GM12878 (cell line): ENCODE measurements at regions not wholly inside any gene's neighbourhood (a gene's known extent, or its start where the extent isn't known, plus 50 kb on each side); places are given as distances from the start of the nearest gene placed in this dataset.

Experiments used
- CTCF ChIP-seq, 3 experiments: IDR thresholded peaks in 2 of 3; conservative IDR thresholded peaks in 1 of 3; 2 replicates each; pipeline ENCODE4 v1.5.1; 2011; ENCODE audit warnings: low read depth in 3 of 3, low read length in 3 of 3, mild to moderate bottlenecking in 3 of 3, control low read depth in 2 of 3, moderate library complexity in 2 of 3, inconsistent platforms in 1 of 3, mixed read lengths in 1 of 3; ENCODE audit not compliant: control insufficient read depth in 2 of 3, insufficient read depth in 1 of 3; ENCODE audit errors: extremely low read depth in 1 of 3
- EZH2 ChIP-seq: IDR thresholded peaks from 2 replicates; pipeline ENCODE4 v1.6.1; 2012; ENCODE audit warnings: low read depth, mild to moderate bottlenecking, control low read depth, inconsistent platforms, low read length, borderline replicate concordance; ENCODE audit not compliant: control insufficient read depth
- FOXK2 ChIP-seq: fragments of 450-650 bp; IDR thresholded peaks from 2 replicates; pipeline ENCODE4 v1.6.1; 2017; ENCODE audit warnings: mild to moderate bottlenecking, moderate library complexity
- MTA2 ChIP-seq: fragments of 450-650 bp; IDR thresholded peaks from 2 replicates; pipeline ENCODE4 v1.6.1; 2016; ENCODE audit warnings: low read depth, mild to moderate bottlenecking, moderate library complexity
- MXI1 ChIP-seq: fragments of 150-350 bp; IDR thresholded peaks from 2 replicates; pipeline ENCODE4 v1.6.1; 2011; ENCODE audit warnings: low read depth, mild to moderate bottlenecking, inconsistent platforms, low read length, improper control_type of control experiment
- NFYA ChIP-seq: IDR thresholded peaks from 2 replicates; pipeline ENCODE4 v1.6.1; 2011; ENCODE audit warnings: low read depth, mild to moderate bottlenecking, low read length, improper control_type of control experiment, borderline replicate concordance
- PBX3 ChIP-seq: IDR thresholded peaks from 2 replicates; pipeline ENCODE4 v1.6.1; 2011; ENCODE audit warnings: mild to moderate bottlenecking, low read depth, low read length, moderate library complexity; ENCODE audit not compliant: insufficient replicate concordance
- POLR2A ChIP-seq: IDR thresholded peaks from 2 replicates; pipeline ENCODE4 v1.6.1; 2011; ENCODE audit warnings: low read depth, mild to moderate bottlenecking, low read length
- POLR2AphosphoS5 ChIP-seq: IDR thresholded peaks from 2 replicates; pipeline ENCODE4 v1.6.1; 2011; ENCODE audit warnings: mild to moderate bottlenecking, low read length, inconsistent platforms
- RAD21 ChIP-seq: IDR thresholded peaks from 2 replicates; pipeline ENCODE4 v1.6.1; 2011; ENCODE audit warnings: mild to moderate bottlenecking, low read depth, low read length, moderate library complexity; ENCODE audit not compliant: insufficient read depth
- USF2 ChIP-seq: IDR thresholded peaks from 2 replicates; pipeline ENCODE4 v1.6.1; 2011; ENCODE audit warnings: low read depth, low read length, improper control_type of control experiment, borderline replicate concordance
- ZBTB11 ChIP-seq: fragments of 450-650 bp; formaldehyde crosslinking; IDR thresholded peaks from 2 replicates; pipeline ENCODE4 v1.5.0; 2022; ENCODE audit warnings: mild to moderate bottlenecking, missing genetic modification characterization
- ZBTB4 ChIP-seq: fragments of 450-650 bp; formaldehyde crosslinking; IDR thresholded peaks from 2 replicates; pipeline ENCODE4 v1.4.0; 2022; ENCODE audit warnings: mild to moderate bottlenecking, moderate library complexity
- ZNF207 ChIP-seq: fragments of 450-650 bp; IDR thresholded peaks from 2 replicates; pipeline ENCODE4 v1.6.1; 2014; ENCODE audit warnings: antibody characterized with exemption, mild to moderate bottlenecking, borderline replicate concordance

GRCh38 chr20:20903773-20904500 lies 191.5 kb upstream of the RALGAPA2 start:
- TF ChIP-seq POLR2A: no peak
- no peak for TF ChIP-seq ZBTB4 (CRISPR knock-in tag)
- TF ChIP-seq CTCF (IDR thresholded peaks at IDR 0.05 in 2 of 3, conservative IDR thresholded peaks at IDR 0.05 in 1 of 3; ENCODE audit: control insufficient read depth in 2 of 3, extremely low read depth in 1 of 3, insufficient read depth in 1 of 3, low read depth in 3 of 3, low read length in 3 of 3): no peak
- no peak for TF ChIP-seq ZBTB11 (CRISPR knock-in tag)
- TF ChIP-seq USF2: no peak
- no peak for TF ChIP-seq MXI1
- no peak for TF ChIP-seq PBX3
- TF ChIP-seq FOXK2: no peak
- TF ChIP-seq POLR2AphosphoS5: no peak
- no peak for TF ChIP-seq ZNF207
- no peak for TF ChIP-seq NFYA
- no peak for TF ChIP-seq EZH2
- TF ChIP-seq RAD21: no peak
- no peak for TF ChIP-seq MTA2
